Heart left ventricle (tissue), 16 donors: ENCODE measurements at regions not wholly inside any gene's neighbourhood (a gene's known extent, or its start where the extent isn't known, plus 50 kb on each side); places are given as distances from the start of the nearest gene placed in this dataset.

Experiments used
- ATAC-seq, 4 donors: fragments of 200-7000 bp; cut with Tn5 transposase; one replicate each; pipeline ENCODE4 v1.9.1; 2020 to 2022; ENCODE audit warnings: moderate library complexity in 4 of 4, mild to moderate bottlenecking in 3 of 4, moderate number of reproducible peaks in 1 of 4
- DNase-seq, 5 donors: peaks; one replicate each; pipeline ENCODE4 v3.0.0-alpha.2; 2020
- H3K27ac ChIP-seq, 12 donors: fragments of 200-600 bp; sonication (generic) in 4 of 12; one replicate each; pipeline versions ENCODE4 v1.5.0 to v1.8.0; 2016 to 2022; ENCODE audit warnings: mild to moderate bottlenecking in 2 of 12
- H3K27me3 ChIP-seq, 9 donors: fragments of 200-600 bp; sonication (generic) in 2 of 9; one replicate each; pipeline versions ENCODE4 v1.5.1 to v1.8.0; 2016 to 2022; ENCODE audit warnings: mild to moderate bottlenecking in 3 of 9
- H3K36me3 ChIP-seq, 9 donors: fragments of 200-600 bp; sonication (generic) in 2 of 9; one replicate each; pipeline versions ENCODE4 v1.5.0 to v1.8.0; 2018 to 2022; ENCODE audit warnings: mild to moderate bottlenecking in 2 of 9
- H3K4me1 ChIP-seq, 12 donors: fragments of 200-600 bp; sonication (generic) in 4 of 12; one replicate each; pipeline versions ENCODE4 v1.5.0 to v1.8.0; 2016 to 2022; ENCODE audit warnings: mild to moderate bottlenecking in 3 of 12
- H3K4me3 ChIP-seq, 12 donors: fragments of 200-600 bp; sonication (generic) in 4 of 12; one replicate each; pipeline versions ENCODE4 v1.5.0 to v1.8.0; 2017 to 2022; ENCODE audit warnings: mild to moderate bottlenecking in 9 of 12, moderate library complexity in 4 of 12
- H3K9me3 ChIP-seq, 12 donors: fragments of 200-600 bp; sonication (generic) in 4 of 12; one replicate each; pipeline versions ENCODE4 v1.5.0 to v1.8.0; 2016 to 2022; ENCODE audit warnings: mild to moderate bottlenecking in 1 of 12
- POLR2A ChIP-seq, 2 donors: fragments of 450-650 bp; IDR thresholded peaks; one replicate each; pipeline ENCODE4 v1.6.1; 2017; ENCODE audit warnings: antibody characterized with exemption in 2 of 2, mild to moderate bottlenecking in 2 of 2, moderate library complexity in 2 of 2
- WGBS, 4 donors: extraction: QIAGEN DNeasy Blood & Tissue Kit in 2 of 4; methylation state at CpG; one replicate each; pipeline versions ENCODE4 v1.1.5 to v1.1.7; 2013 to 2018; 5-methylcytosine and 5-hydroxymethylcytosine counted together
- intact Hi-C, 10 donors: fragments of 100-400 bp; cut with DNase I; formaldehyde crosslinking; loops; one replicate each; pipeline versions ENCODE4 v1.11.1 to v1.14.2; 2022
- TF ChIP-seq, protein P1 (sequence below), 12 donors: fragments of 200-600 bp; sonication (generic) in 4 of 12; IDR thresholded peaks; one replicate each; pipeline versions ENCODE4 v1.5.0 to v1.8.0; 2018 to 2022; ENCODE audit warnings: antibody characterized with exemption in 12 of 12, mild to moderate bottlenecking in 5 of 12
- donor health status: ischemic (EF 13 %, LVEDD 7.1; RV severe dilation, severe dysfunction).
- donor health status: healthy with polysubstance abuse.
- donor health status: DM: no; HTN: yes; CAD: no.
- donor health status: DM: no; HTN: no; CAD: no.
- donor health status: ischemic (EF 25% LVEDD 6.9; RV normal size, moderate dysfunction).
- donor health status: ischemic (EF 25% LVEDD 5.7; RV mildly dilated, moderate dysfunction).
- donor health status: healthy.
- donor health status: DM: yes; HTN: yes; CAD: no.
- donor health status: ischemic (EF 35%, LVEDD 5.7; RV mildly dilated, moderate dysfunction).
- donor health status: nonischemic (EF 11% LVEDD 7.7; RV severe dilation, severe dysfunction).
- donor health status: DM: yes; HTN: yes; CAD: no.
- donor health status: PGD.
- donor health status: ischemic (EF 29% LVEDD 5.4; RV normal size, mild dysfunction).
- donor health status: nonischemic (EF 23%, LVEDD 6.1; RV moderate dilation, normal function).

DNA sequence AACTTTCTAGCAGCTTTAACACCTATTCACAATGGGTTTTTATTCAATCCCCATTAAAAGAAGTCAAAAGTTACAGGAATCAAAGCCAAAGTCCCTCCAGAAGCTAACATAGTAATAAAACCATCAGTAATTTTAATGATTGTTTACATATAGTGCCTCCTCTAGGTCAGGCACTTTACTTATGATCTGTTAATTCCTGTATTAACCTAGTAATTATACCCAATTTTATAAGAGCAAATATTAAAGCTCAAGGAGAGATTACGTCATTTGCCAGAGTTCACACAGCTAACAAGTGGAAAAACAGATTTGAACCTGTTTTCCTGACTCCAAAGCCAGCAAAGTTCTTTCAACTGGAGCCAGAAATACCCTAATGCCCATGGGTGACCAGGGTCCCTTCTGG is 112.9 kb upstream of the F3 start:
- H3K27ac ChIP-seq: peak overlapping the region in 8 of 12 donors; percentile 21 to 81 (median 53)
- no peaks in the 10 kb centered on the region for H3K27me3 ChIP-seq
- H3K4me3 ChIP-seq: no peak overlapping the region
- TF ChIP-seq POLR2A (IDR thresholded peaks at IDR 0.05): no peak
- TF ChIP-seq, protein P1, sequence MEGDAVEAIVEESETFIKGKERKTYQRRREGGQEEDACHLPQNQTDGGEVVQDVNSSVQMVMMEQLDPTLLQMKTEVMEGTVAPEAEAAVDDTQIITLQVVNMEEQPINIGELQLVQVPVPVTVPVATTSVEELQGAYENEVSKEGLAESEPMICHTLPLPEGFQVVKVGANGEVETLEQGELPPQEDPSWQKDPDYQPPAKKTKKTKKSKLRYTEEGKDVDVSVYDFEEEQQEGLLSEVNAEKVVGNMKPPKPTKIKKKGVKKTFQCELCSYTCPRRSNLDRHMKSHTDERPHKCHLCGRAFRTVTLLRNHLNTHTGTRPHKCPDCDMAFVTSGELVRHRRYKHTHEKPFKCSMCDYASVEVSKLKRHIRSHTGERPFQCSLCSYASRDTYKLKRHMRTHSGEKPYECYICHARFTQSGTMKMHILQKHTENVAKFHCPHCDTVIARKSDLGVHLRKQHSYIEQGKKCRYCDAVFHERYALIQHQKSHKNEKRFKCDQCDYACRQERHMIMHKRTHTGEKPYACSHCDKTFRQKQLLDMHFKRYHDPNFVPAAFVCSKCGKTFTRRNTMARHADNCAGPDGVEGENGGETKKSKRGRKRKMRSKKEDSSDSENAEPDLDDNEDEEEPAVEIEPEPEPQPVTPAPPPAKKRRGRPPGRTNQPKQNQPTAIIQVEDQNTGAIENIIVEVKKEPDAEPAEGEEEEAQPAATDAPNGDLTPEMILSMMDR (IDR thresholded peaks at IDR 0.05): no peak
- no peak for ATAC-seq
- DNase-seq: no peak
- H3K9me3 ChIP-seq: no peaks in the 10 kb centered on the region
- no peaks in the 10 kb centered on the region for H3K36me3 ChIP-seq
- WGBS, 4 donors: 76 to 96% (median 89%) methylated on average over 1 of the region's 1 CpG
- H3K4me1 ChIP-seq: peaks cover 0 to 32% (median 12%) of the 10 kb centered on the region in 12 donors
- intact Hi-C loops: loop anchor here in 4 of 10 donors (5.0 to 10.0 kb wide), 3 partner anchors 110 to 140 kb away; partner anchors contain the start of gene F3 (in 3 of the 4)

DNA sequence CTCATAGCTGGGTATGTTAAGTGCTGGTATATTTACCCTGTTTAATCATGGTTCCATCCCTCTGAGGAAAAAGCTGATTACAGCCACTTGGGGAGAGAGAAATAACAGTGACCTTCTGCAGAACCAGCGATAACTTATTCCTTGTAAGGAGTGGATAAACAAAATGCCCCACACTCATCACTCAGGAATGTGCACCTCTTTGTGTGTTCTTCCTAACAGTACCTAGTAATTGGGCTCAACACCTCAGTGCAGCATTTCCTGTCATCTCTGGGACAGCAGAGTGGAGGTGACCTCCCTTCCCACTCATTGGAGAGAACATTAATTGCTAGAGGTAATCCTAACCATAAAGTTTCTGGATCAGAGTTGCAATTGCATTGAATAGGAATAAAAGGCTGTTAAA is 112.5 kb upstream of the F3 start:
- 25 to 40% (median 27%) methylated on average over 1 of the region's 1 CpG for WGBS, 4 donors
- Histone ChIP-seq H3K9me3 (no peaks in the 10 kb centered on the region), H3K4me1 (peaks cover 0 to 32% (median 11%) of the 10 kb centered on the region in 12 donors), H3K36me3 (no peaks in the 10 kb centered on the region), H3K4me3 (no peak overlapping the region), H3K27me3 (no peaks in the 10 kb centered on the region), H3K27ac (peak overlapping the region in 8 of 12 donors; percentile 21 to 81 (median 62))
- DNase-seq (no peak), ATAC-seq (peak in 3 of 4 donors; percentile 18 to 45 (median 43))
- intact Hi-C loops: loop anchor here in 4 of 10 donors (5.0 to 10.0 kb wide), 3 partner anchors 109 to 141 kb away; partner anchors contain the start of gene F3 (in 3 of the 4)
- no peak for TF ChIP-seq POLR2A (IDR thresholded peaks at IDR 0.05)
- TF ChIP-seq, protein P1 (IDR thresholded peaks at IDR 0.05): no peak

DNA sequence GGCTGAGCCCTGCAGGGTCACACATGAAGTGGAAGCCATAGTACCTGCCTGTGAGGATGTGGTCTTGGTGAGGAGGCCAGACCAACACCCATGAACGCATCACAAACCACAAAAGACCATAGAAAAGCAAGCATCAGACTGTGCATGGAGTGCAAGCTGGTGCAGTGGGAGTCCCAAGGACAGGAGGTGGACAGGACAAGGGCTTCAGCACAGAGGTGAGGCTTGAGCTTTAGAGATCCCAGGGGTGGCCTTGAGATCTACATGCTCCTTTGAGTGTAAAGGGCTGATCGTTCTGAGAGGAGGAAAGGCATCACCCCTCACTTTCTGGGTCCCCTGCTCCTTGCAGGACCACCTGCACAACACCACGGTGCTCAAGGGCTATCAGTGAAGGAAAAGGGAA is 111.9 kb upstream of the F3 start:
- no peak for TF ChIP-seq POLR2A (IDR thresholded peaks at IDR 0.05)
- TF ChIP-seq, protein P1 (IDR thresholded peaks at IDR 0.05): no peak
- Histone ChIP-seq H3K36me3 (no peaks in the 10 kb centered on the region), H3K4me3 (no peak overlapping the region), H3K4me1 (peaks cover 0 to 29% (median 9%) of the 10 kb centered on the region in 12 donors), H3K9me3 (no peaks in the 10 kb centered on the region), H3K27ac (peak overlapping the region in 9 of 12 donors; percentile 21 to 81 (median 59)), H3K27me3 (no peaks in the 10 kb centered on the region)
- intact Hi-C loops: loop anchor here in 4 of 10 donors (5.0 to 10.0 kb wide), 3 partner anchors 109 to 141 kb away; partner anchors contain the start of gene F3 (in 3 of the 4)
- DNase-seq: no peak
- no peak for ATAC-seq
- 51 to 62% (median 57%) methylated on average over 3 of the region's 3 CpGs for WGBS, 4 donors

DNA sequence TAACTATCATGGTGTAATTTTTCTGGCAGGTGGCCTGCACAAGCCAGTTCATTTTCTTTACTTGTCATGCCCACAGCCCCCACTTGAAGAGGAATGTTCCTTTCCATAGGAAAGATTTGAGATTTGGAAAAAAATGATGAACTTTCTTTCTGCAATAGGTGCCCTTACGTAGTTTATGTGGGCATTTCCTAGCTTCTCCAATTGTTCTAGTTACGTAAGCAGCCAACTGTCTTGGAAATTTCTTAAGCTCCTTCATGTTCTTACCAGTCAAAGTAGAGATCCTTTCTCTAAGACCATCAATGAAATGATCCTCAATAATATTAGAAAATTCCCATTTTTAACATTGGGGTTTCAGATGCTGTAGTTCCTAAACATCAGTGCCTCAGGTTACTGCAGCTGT is 109.5 kb upstream of the F3 start:
- ATAC-seq: no peak
- intact Hi-C loops: loop anchor here in 4 of 10 donors (5.0 to 10.0 kb wide), 3 partner anchors 106 to 144 kb away; partner anchors contain the start of gene F3 (in 3 of the 4)
- WGBS, 4 donors: 93 to 98% (median 95%) methylated on average over 2 of the region's 2 CpGs

More for the DNA sequence above, 109.5 kb upstream of the F3 start:
- Histone ChIP-seq H3K9me3 (no peaks in the 10 kb centered on the region), H3K4me1 (peaks cover 0 to 20% (median 6%) of the 10 kb centered on the region in 12 donors), H3K4me3 (no peak overlapping the region), H3K27ac (no peak overlapping the region), H3K27me3 (no peaks in the 10 kb centered on the region), H3K36me3 (no peaks in the 10 kb centered on the region)
- DNase-seq: no peak
- TF ChIP-seq, protein P1 (IDR thresholded peaks at IDR 0.05): no peak
- TF ChIP-seq POLR2A (IDR thresholded peaks at IDR 0.05): no peak
